NOMO-1 (cell line): ENCODE measurements at regions not wholly inside any gene's neighbourhood (a gene's known extent, or its start where the extent isn't known, plus 50 kb on each side); places are given as distances from the start of the nearest gene placed in this dataset.

Experiments
- DNase-seq, 2 experiments: peaks; one replicate each; lab custom pipeline; 2025; ENCODE audit not compliant: unreplicated experiment in 2 of 2; lab: John Stamatoyannopoulos, UW

DNA sequence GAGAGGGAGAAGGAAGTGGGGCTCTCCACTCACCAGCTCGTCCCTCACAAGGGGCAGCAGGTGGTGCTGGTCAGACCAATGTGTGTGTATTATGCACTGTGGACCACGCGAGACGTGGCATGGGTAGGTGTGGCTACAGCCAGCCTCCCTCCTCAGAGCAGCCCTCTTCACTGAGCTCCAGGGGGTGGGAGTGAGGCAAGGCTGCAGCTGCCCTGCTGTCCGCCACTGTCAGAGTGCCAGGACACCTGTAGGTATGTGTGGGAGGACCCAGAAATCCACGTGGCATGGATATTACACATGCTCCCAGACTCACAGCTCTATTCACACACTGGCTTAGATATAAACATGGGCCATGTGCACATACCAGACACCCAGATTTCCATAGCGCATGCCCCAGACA is 90.3 kb downstream of the VEGFA start:
- DNase-seq = no peak

DNA sequence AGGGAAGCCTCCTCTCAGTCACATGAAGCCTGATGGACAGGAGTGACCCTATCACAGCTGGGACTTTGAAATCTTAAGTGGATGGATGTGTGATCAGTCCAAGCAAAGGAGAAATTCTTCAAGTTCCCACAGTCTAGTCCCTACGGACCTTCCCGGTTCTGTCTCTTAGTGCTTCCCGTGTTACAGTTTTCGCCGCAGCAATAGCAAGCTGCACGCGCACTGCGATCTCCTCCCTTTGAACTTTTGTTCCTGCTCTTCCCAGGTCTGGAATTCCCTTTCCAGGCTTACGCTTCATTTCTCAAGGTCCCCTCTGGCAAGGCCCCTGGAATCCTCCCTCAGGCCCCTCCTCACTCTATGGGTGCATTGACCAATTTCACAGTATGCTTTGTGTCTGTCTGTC is 89.2 kb downstream of the VEGFA start:
- no peak for DNase-seq

DNA sequence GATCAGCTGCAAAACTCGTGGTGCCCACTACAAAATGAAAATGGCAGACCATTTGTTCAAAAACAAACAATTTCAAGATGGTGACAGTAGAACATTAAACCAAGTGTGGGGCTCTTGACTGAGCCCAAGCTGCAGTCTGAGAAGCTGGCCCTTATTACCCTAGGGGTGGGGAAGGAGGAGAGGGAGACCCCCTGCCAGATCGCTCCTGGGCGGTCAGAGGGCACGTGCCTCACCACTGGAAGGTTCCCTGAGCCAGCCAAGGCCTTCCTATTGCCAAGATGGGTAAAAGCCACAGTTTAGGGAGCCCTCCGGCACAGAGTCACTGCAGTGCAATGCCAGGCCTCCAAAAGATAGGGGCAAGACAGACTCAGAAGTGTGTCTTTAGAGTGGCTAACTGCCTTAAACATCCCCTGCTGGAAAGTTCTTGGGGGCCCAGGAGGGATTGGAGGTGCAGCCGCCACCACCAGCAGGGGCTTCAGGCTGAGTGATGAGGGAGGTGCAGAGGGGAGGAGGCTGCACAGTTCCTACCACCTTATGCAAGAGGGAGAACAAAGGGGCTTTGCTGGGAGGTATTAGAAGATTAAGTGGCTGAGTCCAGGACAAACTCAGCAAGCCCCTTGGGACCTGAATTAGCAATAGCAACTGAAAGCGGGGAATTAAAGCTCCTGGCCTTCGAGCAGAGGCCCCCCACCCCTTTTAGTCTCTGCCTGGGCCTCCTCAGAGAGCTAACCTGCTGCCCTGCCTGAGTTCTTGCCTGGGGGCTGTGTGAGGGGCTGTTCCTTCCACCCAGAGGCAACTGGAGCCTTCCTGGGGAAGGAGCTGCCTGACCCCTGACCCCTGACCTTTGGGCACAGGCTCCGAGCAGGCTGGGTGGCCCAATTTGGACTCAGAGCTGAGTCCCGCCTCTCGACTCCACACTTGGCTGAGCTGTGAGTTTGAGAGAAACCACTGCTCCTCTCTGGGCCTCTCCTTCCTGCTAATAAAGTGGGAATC is 88.4 kb downstream of the VEGFA start:
- no peak for DNase-seq

DNA sequence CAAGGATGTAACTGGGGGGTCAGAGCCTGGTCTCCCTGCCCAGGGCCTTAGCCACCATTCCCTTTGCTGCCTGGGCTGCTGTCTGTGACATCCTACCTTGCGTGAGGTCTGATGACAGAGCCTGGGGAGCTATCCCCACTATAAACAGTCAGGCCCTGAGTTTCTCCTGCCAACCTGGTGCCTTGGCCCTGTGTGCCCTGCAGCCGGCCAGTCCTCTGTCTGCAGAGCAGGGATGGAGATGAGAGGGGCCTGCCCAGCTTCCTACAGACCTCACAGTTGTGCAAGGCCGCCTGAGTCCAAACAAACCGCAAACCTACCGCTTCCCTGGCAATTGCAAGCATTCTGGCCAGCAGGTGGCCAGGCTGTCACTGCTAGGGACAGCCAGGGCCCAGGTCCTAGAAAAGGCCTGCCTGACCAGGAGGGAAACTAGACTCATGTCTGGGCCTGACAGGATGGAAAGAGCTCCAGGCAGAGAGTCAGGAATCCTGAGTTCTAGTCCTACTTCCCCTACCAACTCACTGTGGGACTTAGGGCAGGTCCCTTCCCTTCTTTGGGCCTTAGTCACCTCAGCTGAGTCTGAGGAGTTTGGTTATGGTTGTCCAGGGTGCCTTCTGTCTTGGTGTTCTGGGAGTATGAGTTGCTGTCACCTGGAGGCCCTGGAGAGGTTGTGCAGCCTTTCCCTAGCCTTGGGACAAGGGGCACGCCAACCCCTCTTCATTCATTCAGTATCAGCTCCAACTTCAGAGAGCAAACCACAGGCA is 86.2 kb downstream of the VEGFA start:
- peak; percentile 71 to 87 for DNase-seq

DNA sequence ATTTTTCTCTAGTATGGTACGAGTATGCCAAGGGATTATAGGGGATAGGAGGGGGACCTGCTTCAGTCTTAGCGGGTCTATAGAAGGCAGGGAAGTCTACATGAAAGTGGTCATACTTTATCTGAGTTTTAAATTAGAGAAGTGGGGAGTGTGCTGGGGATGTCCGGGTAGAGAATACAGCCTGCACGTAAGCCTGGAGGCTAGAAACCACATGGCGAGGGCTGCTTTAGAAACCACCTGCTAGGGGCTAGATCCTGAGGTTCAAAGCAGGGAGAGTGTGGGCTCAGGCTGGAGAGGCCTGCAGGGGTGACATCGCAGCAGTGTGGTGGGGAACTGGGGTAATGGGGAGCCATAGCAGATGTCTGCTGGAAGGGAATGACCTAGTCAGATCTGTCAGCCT is 85.2 kb downstream of the VEGFA start:
- peak; percentile 27 to 37 for DNase-seq

DNA sequence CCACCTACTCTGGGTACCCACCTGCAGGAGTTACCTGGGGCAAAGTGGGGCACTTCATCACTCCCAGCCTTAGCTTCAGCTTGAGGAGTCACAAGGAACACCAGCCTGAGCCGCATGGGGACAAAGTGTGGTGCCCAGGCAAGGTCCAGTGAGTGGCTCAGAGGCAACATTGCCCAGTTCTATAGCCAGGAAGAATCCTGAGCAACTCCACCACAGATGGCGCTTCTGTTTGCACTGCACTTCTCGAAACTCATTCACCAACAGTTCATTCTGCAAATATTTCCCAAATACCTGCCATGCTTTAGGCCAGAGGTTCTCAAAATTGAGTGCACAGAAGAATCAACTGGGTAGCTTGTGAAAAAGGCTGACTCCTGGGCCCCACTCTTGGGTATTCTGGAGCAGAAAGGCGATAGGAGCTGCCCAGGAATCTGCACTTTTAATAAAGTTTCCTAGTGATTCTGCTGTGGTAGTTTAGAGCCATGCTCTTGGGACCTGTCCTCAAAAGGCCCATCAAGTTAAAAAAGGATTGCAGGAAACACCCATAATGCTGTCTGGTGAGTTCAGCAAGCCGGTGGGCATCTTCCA is 83.1 kb downstream of the VEGFA start:
- DNase-seq = no peak

DNA sequence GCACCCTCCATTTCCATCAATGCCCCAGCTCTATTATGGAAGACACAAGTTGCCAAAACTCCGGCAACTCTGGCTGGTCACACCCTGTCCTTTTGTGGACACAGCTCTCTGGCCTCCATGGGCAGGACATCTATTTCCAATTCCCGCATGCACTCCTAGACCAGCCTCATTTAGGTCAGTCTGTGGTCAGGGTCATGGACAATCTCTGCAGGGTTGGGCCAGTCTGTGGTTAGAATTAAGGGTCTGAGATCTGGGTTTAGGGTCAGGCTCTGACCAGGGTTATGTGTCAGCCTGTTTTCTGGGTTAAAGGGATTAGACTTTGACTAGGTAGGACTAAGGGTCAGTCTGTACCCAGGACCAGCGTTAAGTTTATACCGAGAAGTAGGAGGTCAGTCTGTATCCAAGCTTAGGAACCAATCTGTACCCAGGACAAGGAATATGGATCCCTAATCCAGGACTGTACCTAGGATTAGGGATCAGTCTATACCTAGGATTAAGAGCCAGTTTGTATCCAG is 82.4 kb downstream of the VEGFA start:
- DNase-seq = no peak

DNA sequence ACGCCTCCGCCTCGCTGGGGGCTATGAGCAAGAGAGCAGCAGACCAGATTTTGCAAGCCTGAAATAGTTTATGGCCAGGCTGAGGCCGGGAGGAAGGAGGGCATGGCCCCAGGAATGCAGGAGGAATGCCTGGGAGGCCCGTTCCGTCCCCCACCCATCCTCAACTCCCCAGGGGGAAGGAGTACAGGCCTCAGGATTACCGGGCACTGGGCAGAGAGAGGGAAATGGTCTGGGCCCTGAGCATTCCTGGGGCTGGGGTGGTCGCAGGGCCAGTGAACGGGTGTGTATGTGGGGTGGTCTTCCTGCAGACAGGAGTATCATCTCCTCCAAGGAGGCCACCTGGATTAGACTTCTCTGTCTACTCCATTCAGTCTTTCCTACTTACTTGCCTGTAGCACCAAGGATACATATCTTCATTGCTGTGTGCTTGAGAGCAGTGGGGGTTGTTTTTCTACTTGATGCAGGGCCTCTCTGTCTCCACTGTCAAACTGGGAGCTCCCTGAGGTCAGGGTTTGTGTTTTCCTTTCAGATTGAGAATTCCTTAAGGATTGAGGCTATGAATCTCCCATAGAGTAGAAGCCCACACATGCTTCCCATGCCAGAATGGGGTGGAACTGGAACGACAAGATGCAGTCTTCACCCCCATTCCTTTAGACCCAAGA is 81.3 kb downstream of the VEGFA start:
- no peak for DNase-seq

DNA sequence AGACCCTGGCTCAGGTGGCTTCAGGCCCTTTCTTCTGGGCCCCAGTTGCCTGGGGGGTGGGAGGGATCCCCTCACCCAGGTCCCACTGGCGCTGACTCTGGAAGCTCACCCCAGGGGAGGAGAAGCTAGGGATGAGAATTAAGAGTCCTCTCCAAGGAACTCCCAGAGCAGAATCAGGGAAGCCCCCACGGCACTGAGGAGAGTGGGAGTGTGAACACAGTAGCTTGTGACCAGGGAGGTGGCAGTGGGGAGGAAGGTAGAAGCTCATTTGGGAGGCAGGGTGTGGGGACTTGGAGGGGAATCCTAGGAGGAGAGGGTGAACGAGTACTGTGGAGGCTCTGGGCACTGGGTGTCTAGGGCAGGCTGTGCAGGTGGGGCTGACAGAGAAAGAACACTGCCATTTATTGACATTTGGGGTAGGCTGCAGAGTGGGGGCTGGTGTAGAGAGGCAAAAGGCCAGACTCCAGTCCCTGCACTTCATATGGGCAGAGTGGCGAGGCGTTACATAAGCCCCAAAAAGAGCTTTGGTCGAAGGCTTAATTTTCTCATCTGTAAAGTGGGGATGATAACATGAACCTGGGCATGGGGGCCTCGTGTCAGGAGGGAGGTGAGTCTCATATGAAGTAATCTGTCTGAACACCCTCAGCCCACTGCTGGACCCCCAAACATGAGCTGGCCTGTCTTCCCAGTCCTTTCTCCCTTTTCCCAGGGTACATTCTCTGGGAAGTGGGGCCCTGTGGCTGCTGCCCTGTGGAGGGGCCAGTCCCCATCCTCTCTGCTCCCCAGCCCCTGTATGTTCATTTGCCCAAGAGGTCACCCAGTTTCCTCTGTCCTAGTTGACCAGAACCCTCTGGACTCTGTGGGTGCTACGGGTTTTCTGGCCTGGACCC is 80.5 kb downstream of the VEGFA start:
- no peak for DNase-seq

DNA sequence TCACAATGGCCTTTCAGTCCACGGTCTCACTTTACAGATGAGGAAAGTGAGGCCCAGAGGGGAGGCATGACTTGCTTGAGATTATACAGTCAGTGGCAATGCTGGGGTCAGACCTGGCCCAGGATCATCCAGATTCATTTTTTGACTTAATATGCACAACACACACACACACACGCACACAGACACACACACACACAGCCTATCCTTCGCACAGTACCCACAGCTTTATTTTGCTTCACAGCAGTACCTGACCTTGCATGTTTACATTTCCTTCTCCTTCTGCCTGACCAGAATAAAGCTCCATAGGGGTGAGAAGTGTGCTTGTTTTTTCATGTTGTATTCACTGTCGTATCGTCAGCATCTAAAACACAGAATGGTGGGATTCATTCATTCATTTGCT is 79.8 kb downstream of the VEGFA start:
- DNase-seq = no peak

DNA sequence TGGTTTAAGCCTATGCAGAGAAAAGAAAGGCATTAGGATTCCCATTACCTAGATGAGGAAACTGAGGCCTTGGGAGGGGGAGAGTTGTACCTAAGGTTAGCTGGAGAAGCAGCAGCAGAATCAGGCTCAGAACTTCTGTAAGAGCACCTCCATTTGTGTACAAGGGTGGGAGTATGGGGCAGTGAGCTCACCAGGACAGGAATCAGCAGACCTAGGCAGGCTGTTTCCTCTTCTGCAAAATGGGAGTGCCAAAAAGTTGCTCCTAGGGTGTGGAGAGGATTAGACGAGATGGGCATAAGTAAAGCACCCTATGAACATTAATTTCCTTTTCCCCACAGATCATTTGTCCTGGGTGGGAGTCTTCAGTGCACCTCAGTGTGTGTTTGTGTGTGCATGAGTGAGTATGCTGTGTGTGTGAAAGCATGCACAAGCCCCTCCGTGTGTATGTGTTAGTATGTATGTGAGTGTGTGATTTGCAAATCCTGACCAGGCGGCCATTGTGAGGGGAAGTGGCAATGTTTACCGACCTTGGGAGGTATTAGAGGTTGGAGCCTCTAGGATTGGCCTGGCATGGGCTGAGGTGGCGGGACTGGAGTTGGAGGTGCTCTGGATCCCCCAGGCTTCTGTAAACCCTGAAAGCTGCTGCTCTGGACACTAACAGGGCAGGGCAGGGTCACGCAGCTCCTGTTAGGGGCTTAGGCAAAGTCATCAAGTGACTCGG is 78.8 kb downstream of the VEGFA start:
- no peak for DNase-seq

DNA sequence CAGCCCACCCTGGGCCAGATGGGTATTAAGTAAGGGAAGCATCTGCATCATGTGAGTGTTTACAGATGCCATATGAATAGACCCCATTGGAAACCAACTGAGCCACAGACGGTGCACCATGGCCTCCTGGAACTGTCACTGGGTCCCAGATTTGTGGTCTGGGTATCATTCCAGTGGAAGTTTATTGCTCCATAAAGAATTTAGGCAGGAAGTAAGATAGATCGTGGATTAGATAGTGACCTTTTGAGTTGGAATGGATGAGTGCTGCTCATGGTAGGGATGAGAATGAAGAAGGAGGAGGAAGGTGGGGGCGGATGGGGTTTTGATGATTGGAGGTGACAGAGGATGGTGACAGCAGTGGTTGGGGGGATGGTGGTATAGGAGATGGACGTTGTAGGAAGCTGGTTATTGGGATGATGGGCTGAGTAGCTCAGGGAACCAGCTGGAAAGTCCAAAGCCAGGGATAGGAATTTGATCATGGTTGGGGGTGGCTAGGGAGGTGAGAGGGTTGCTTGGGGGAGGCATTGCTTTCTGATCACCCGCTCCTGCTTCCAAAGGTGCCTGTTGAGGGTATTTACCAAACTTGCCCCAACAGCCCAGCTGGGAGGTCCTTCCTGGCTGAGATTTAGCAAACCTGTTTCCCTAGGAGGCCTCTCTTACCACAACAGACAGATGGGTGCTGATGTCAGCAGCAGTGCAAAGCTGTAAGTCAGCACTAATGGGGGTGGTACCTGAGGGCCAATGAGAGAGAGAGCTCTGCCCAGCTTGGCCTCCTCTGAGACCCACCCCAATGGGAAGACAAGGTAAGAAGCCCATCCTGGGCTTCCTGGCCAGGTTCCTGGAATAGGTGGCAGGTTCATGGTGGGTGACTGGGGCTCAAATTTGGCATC is 78.0 kb downstream of the VEGFA start:
- no peak for DNase-seq

DNA sequence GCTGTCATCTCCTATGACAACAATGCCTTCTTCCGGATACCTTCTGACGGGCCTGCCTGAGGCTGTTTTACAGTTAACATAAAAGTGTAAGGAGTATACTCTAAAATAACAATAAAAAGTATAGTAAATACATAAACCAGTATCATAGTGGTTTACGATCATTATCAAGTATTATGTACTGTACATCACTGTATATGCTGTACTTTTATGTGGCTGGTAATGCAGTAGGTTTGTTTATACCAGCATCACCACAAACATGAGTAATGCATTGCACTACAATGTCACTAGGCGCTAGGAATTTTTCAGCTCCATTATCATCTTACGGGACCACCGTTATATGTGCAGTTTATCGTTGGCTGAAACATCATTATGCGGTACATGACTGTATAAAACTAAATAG is 76.5 kb downstream of the VEGFA start:
- DNase-seq = no peak

DNA sequence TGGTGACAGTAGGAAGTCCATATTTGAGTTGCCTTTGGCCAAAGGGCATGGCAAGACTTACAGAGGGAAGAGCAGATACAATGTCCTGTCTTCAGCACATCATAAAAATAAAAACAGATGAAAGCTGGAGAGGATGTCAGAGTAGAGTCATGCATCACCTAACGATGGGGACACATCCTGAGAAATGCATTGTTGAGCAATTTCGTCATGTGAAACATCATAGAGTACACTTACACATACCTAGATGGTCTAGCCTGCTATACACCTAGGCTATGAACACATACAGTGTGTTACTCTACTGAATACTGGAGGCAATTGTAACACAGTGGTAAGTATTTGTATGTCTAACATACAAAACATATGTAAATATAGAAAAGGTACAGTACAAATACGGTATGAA is 75.6 kb downstream of the VEGFA start:
- DNase-seq = no peak

DNA sequence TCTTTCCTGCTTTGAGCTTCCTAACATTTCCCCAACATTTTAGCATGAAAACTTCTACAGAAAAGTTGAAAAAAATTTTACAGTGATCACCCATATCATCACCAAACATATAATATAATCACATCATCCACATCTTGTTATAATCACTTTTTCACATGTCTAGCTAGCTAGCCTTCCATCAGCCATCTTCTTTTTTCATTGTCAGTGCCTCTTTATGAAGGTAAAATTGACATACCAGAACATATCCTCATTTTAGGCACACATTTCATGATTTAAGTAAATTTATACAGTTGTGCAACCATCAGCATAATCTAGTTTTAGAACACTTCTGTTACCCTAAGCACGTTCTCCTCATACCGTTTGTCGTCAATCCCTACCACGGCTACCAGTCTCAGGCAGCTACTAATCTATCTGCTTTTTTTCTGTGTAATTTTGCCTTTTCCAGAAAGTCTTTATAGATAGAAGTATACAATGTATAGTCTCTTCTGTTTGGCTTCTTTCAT is 73.7 kb downstream of the VEGFA start:
- DNase-seq = no peak

DNA sequence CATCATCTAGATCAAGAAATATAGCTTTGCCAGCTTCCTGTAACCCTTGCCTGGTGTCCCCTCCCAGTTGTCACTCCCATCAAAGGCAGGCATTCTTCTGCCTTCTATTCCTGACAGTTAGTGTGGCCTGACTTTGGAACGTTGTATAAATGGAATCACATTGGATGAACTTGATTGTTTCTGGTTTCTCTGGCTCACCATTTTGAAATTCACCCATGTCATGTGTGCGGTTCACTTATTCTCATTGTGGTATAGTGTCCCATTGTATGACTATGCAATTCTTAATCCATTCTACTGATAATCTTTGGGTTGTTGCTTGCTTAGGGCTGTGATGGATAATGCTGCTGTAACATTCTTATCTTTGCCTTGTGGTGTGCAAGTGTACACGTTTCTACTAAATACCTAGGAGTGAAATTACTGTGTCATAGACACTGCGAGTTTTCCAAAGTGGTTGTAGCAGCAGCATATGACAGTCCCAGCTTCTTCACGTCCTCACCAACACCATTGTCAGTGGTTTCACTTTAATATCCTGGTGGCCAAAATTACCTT is 73.2 kb downstream of the VEGFA start:
- DNase-seq = no peak

DNA sequence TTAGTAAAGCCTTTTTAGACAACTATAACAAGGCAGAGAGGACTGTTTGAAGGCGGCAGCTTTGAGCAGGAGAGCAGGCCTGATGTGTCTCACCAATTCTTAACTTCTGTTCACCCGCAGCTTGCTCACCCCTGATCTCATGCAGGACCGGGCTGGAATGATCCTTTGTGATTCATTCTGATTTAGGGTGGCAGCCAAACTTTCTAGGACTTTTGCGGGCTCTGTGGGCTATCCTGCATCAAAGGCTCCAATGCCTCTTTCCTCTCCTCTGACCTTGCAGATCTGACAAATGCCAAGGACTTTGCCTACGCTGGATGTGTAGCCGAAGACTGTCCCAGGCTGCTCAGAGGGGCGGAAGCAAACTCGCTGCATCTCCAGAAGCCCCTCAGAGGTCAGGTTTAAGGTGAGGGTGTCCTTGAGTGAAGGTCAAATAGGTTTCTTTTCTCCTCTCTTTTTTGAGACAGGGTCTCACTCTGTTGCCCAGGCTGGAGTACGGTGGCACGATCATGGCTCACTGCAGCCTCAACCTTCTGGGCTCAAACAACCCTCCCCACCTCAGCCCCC is 72.3 kb downstream of the VEGFA start:
- DNase-seq = no peak
